ENCODE measurements at regions not wholly inside any gene's neighbourhood (a gene's known extent, or its start where the extent isn't known, plus 50 kb on each side); places are given as distances from the start of the nearest gene placed in this dataset.

DNA sequence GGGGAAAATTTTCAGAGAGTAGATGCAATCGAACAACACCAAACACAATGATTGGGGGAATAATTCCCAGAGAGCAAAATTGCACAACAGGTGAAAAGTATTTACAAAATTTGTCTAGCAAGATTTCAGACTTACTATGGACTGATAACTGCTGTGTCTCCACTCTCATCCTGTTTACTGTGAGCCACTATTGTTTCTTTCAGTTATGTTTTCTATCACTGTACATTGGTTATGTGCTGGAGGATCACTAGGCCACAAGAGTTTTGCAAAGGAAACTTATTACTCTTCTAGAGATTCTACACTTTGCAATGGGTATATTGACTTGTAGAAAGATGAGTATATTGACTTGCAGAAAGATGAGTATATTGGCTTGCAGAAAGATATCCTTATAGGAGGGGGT is 934.1 kb upstream of the CRIM1 start (continued):
- TF ChIP-seq STAT6 (CRISPR knock-in tag; conservative IDR thresholded peaks at IDR 0.05; ENCODE audit: low read depth) (no peak), GRHL2 (CRISPR knock-in tag; IDR thresholded peaks at IDR 0.05; ENCODE audit: insufficient replicate concordance, severe bottlenecking) (no peak), ZNF263 (CRISPR knock-in tag; IDR thresholded peaks at IDR 0.05; ENCODE audit: low read depth) (no peak)

GRCh38 chr2:35417293-35417692 is 938.3 kb upstream of the CRIM1 start:
- H3K36me3 Mint-ChIP-seq, result peaks cover 4% of the 10 kb centered on the region
- ChIA-PET POLR2A (no interaction called here), CTCF (no interaction called here)
- DNase-seq (ENCODE audit: low spot score) (no peak), ATAC-seq (no peak)
- H3K4me1 Mint-ChIP-seq, result peaks cover 7% of the 10 kb centered on the region
- TF ChIP-seq STAT6 (CRISPR knock-in tag; conservative IDR thresholded peaks at IDR 0.05; ENCODE audit: low read depth), result no peak
- TF ChIP-seq, protein P1, sequence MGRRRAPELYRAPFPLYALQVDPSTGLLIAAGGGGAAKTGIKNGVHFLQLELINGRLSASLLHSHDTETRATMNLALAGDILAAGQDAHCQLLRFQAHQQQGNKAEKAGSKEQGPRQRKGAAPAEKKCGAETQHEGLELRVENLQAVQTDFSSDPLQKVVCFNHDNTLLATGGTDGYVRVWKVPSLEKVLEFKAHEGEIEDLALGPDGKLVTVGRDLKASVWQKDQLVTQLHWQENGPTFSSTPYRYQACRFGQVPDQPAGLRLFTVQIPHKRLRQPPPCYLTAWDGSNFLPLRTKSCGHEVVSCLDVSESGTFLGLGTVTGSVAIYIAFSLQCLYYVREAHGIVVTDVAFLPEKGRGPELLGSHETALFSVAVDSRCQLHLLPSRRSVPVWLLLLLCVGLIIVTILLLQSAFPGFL (CRISPR knock-in tag; IDR thresholded peaks at IDR 0.05; ENCODE audit: borderline replicate concordance), result no peak
- no peak for TF ChIP-seq ATF1 (CRISPR knock-in tag; IDR thresholded peaks at IDR 0.05)
- no peak for TF ChIP-seq NFE2L1 (CRISPR knock-in tag; IDR thresholded peaks at IDR 0.05)
- TF ChIP-seq ZNF317 (CRISPR knock-in tag; IDR thresholded peaks at IDR 0.05; ENCODE audit: borderline replicate concordance, low read depth), result no peak
- no peak for TF ChIP-seq E2F5 (CRISPR knock-in tag; IDR thresholded peaks at IDR 0.05)
- no peak for TF ChIP-seq ZNF138 (CRISPR knock-in tag; conservative IDR thresholded peaks at IDR 0.05)
- no peak for TF ChIP-seq GABPB1 (CRISPR knock-in tag; IDR thresholded peaks at IDR 0.05)
- no peak for TF ChIP-seq CREB1 (CRISPR knock-in tag; IDR thresholded peaks at IDR 0.05)
- TF ChIP-seq ZNF416 (CRISPR knock-in tag; IDR thresholded peaks at IDR 0.05), result no peak
- no peak overlapping the region for H3K4me3 Mint-ChIP-seq
- peaks cover 3% of the 10 kb centered on the region for H3K9me3 Mint-ChIP-seq
- H3K27ac Mint-ChIP-seq, result no peak overlapping the region
- H3K27me3 Mint-ChIP-seq (ENCODE audit: low read depth), result no peaks in the 10 kb centered on the region

DNA sequence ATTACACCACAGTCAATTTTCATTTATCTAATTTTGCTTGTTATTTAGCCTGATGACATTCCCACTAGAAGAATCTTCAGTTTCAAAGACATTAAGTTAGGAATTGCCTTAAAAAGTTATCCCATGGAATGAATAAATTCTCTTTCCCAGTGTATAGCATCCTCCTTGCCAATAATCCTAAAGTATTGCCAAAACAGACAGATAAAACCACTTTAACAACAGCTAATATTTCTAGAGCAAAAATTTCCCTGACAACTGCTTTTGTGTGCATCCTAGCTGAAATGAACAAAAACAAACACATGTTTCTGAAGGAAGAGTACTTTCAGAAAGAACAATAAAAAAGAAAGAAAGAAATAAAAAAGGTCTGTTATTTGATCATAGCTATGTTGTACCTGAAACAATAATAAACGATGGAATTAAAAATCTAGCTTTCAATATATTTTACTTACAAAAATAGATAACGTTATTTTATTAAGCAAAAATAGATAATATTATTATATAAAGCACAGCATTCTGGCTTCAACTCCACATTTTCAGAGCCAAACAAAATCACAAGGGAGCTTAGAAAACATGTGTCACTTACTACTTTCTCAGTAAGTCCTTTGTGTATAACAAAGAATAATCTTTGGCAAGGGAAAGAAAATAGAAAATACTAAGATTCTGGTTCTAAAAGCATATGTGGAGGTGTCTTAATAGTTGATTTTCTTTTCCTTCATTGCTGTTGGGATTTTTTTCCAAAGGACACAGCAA is 939.0 kb upstream of the CRIM1 start:
- Mint-ChIP-seq H3K36me3 (peaks cover 4% of the 10 kb centered on the region), H3K4me3 (no peak overlapping the region), H3K9me3 (peaks cover 3% of the 10 kb centered on the region), H3K4me1 (peaks cover 7% of the 10 kb centered on the region), H3K27ac (no peak overlapping the region), H3K27me3 (ENCODE audit: low read depth) (no peaks in the 10 kb centered on the region)
- ChIA-PET CTCF (interaction anchor here (1.0 to 1.8 kb wide), 2 partner anchors 10 to 12 kb away, joined by 3 to 7 read pairs; no protein-coding TSS in a partner anchor), POLR2A (no interaction called here)
- DNase-seq (ENCODE audit: low spot score), result no peak
- no peak for ATAC-seq
- TF ChIP-seq NFE2L1 (CRISPR knock-in tag; IDR thresholded peaks at IDR 0.05) (no peak), FOXJ3 (CRISPR knock-in tag; IDR thresholded peaks at IDR 0.05; ENCODE audit: borderline replicate concordance) (no peak), TEAD4 (CRISPR knock-in tag; IDR thresholded peaks at IDR 0.05) (no peak), E2F4 (CRISPR knock-in tag; IDR thresholded peaks at IDR 0.05; ENCODE audit: borderline replicate concordance, low read depth) (no peak), ATF1 (CRISPR knock-in tag; IDR thresholded peaks at IDR 0.05) (no peak), ZNF425 (CRISPR knock-in tag; conservative IDR thresholded peaks at IDR 0.05) (no peak), CREM (CRISPR knock-in tag; IDR thresholded peaks at IDR 0.05) (no peak)
- TF ChIP-seq, protein P2, sequence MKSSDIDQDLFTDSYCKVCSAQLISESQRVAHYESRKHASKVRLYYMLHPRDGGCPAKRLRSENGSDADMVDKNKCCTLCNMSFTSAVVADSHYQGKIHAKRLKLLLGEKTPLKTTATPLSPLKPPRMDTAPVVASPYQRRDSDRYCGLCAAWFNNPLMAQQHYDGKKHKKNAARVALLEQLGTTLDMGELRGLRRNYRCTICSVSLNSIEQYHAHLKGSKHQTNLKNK (CRISPR knock-in tag; IDR thresholded peaks at IDR 0.05), result no peak
- TF ChIP-seq, protein P3, sequence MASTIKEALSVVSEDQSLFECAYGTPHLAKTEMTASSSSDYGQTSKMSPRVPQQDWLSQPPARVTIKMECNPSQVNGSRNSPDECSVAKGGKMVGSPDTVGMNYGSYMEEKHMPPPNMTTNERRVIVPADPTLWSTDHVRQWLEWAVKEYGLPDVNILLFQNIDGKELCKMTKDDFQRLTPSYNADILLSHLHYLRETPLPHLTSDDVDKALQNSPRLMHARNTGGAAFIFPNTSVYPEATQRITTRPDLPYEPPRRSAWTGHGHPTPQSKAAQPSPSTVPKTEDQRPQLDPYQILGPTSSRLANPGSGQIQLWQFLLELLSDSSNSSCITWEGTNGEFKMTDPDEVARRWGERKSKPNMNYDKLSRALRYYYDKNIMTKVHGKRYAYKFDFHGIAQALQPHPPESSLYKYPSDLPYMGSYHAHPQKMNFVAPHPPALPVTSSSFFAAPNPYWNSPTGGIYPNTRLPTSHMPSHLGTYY (CRISPR knock-in tag; IDR thresholded peaks at IDR 0.05), result no peak

Measured in WTC11 (cell line).